Activated CD8-positive, alpha-beta memory T cell treated with anti-CD3 and anti-CD28 coated beads, Interleukin-2, amount 10 ng/mL, durations not matched to agents 7 days and 5 days (primary cell): ENCODE measurements at regions not wholly inside any gene's neighbourhood (a gene's known extent, or its start where the extent isn't known, plus 50 kb on each side); places are given as distances from the start of the nearest gene placed in this dataset.

Experiments used
- ATAC-seq: fragments of 150-1000 bp; cut with Tn5 transposase; one replicate; pipeline ENCODE4 v1.10.0; 2021; ENCODE audit warnings: moderate library complexity
- CTCF ChIA-PET: fragments of 350-600 bp; sonication (Branson Sonifier 250); formaldehyde crosslinking; loops from one replicate; lab custom pipeline; 2021; ENCODE audit warnings: antibody characterized with exemption; lab: Charles Lee
- DNase-seq: peaks from one replicate; pipeline ENCODE4 v3.0.0-alpha.2; 2020
- H3K27ac Mint-ChIP-seq: one replicate; pipeline ENCODE4 v1.8.0; 2021; ENCODE audit warnings: mild to moderate bottlenecking, mixed read lengths
- H3K27me3 Mint-ChIP-seq: one replicate; pipeline ENCODE4 v1.8.0; 2021; ENCODE audit warnings: mixed read lengths
- H3K36me3 Mint-ChIP-seq: one replicate; pipeline ENCODE4 v1.8.0; 2021; ENCODE audit warnings: mild to moderate bottlenecking, mixed read lengths
- H3K4me1 Mint-ChIP-seq: one replicate; pipeline ENCODE4 v1.8.0; 2021; ENCODE audit warnings: mixed read lengths
- H3K4me3 Mint-ChIP-seq: one replicate; pipeline ENCODE4 v1.8.0; 2021; ENCODE audit warnings: mild to moderate bottlenecking, moderate library complexity, mixed read lengths
- H3K9me3 Mint-ChIP-seq: one replicate; pipeline ENCODE4 v1.8.0; 2022; ENCODE audit warnings: low read depth, mixed read lengths

GRCh38 chrX:129239371-129239770 is 283.9 kb downstream of the SMARCA1 start:
- DNase-seq, result no peak
- no peaks in the 10 kb centered on the region for H3K27me3 Mint-ChIP-seq
- H3K4me1 Mint-ChIP-seq, result no peaks in the 10 kb centered on the region
- no peak for ATAC-seq
- H3K9me3 Mint-ChIP-seq, result no peaks in the 10 kb centered on the region
- CTCF ChIA-PET, result no interaction called here
- no peak overlapping the region for H3K4me3 Mint-ChIP-seq
- H3K27ac Mint-ChIP-seq, result no peak overlapping the region
- no peaks in the 10 kb centered on the region for H3K36me3 Mint-ChIP-seq

GRCh38 chrX:129238011-129238410 is 285.3 kb downstream of the SMARCA1 start:
- no peak overlapping the region for H3K27ac Mint-ChIP-seq
- ATAC-seq (no peak), DNase-seq (no peak)
- no peak overlapping the region for H3K4me3 Mint-ChIP-seq
- H3K9me3 Mint-ChIP-seq, result no peaks in the 10 kb centered on the region
- CTCF ChIA-PET, result no interaction called here
- H3K27me3 Mint-ChIP-seq, result no peaks in the 10 kb centered on the region
- H3K36me3 Mint-ChIP-seq, result no peaks in the 10 kb centered on the region
- no peaks in the 10 kb centered on the region for H3K4me1 Mint-ChIP-seq

GRCh38 chrX:129235903-129236302 is 287.4 kb downstream of the SMARCA1 start:
- ATAC-seq (no peak), DNase-seq (no peak)
- Mint-ChIP-seq H3K27ac (no peak overlapping the region), H3K36me3 (no peaks in the 10 kb centered on the region), H3K27me3 (no peaks in the 10 kb centered on the region), H3K4me3 (no peak overlapping the region), H3K9me3 (no peaks in the 10 kb centered on the region), H3K4me1 (no peaks in the 10 kb centered on the region)
- CTCF ChIA-PET, result no interaction called here

- DNase-seq (no peak), ATAC-seq (no peak)
- Mint-ChIP-seq H3K4me1 (no peaks in the 10 kb centered on the region), H3K4me3 (no peak overlapping the region), H3K36me3 (no peaks in the 10 kb centered on the region), H3K9me3 (no peaks in the 10 kb centered on the region), H3K27me3 (no peaks in the 10 kb centered on the region), H3K27ac (no peak overlapping the region)
- CTCF ChIA-PET, result no interaction called here
Measured at GRCh38 chrX:129233786-129234185, 289.5 kb downstream of the SMARCA1 start.

GRCh38 chrX:129230850-129231512 is 292.3 kb downstream of the SMARCA1 start:
- Mint-ChIP-seq H3K4me3 (no peak overlapping the region), H3K27me3 (no peaks in the 10 kb centered on the region), H3K36me3 (no peaks in the 10 kb centered on the region), H3K27ac (no peak overlapping the region), H3K4me1 (no peaks in the 10 kb centered on the region), H3K9me3 (no peaks in the 10 kb centered on the region)
- CTCF ChIA-PET, result no interaction called here
- no peak for ATAC-seq
- DNase-seq, result no peak

- ATAC-seq, result no peak
- CTCF ChIA-PET, result no interaction called here
- DNase-seq, result no peak
Measured at GRCh38 chrX:129230168-129230567, 293.1 kb downstream of the SMARCA1 start.

GRCh38 chrX:129227366-129227765 is 295.9 kb downstream of the SMARCA1 start:
- no peaks in the 10 kb centered on the region for H3K9me3 Mint-ChIP-seq
- H3K4me1 Mint-ChIP-seq, result no peaks in the 10 kb centered on the region
- CTCF ChIA-PET, result no interaction called here
- H3K27me3 Mint-ChIP-seq, result no peaks in the 10 kb centered on the region
- ATAC-seq (no peak), DNase-seq (no peak)
- no peak overlapping the region for H3K4me3 Mint-ChIP-seq
- H3K27ac Mint-ChIP-seq, result no peak overlapping the region
- H3K36me3 Mint-ChIP-seq, result no peaks in the 10 kb centered on the region

More at GRCh38 chrX:129230168-129230567, 293.1 kb downstream of the SMARCA1 start:
- Mint-ChIP-seq H3K27ac (no peak overlapping the region), H3K27me3 (no peaks in the 10 kb centered on the region), H3K4me1 (no peaks in the 10 kb centered on the region), H3K9me3 (no peaks in the 10 kb centered on the region), H3K36me3 (no peaks in the 10 kb centered on the region), H3K4me3 (no peak overlapping the region)

GRCh38 chrX:129193357-129193756 is 329.9 kb downstream of the SMARCA1 start:
- Mint-ChIP-seq H3K9me3 (no peaks in the 10 kb centered on the region), H3K4me1 (no peaks in the 10 kb centered on the region), H3K27me3 (no peaks in the 10 kb centered on the region), H3K36me3 (no peaks in the 10 kb centered on the region), H3K4me3 (no peak overlapping the region), H3K27ac (no peak overlapping the region)
- CTCF ChIA-PET, result no interaction called here
- ATAC-seq (no peak), DNase-seq (no peak)

GRCh38 chrX:129188231-129188630 is 335.1 kb downstream of the SMARCA1 start:
- no peak overlapping the region for H3K27ac Mint-ChIP-seq
- CTCF ChIA-PET, result no interaction called here
- no peaks in the 10 kb centered on the region for H3K36me3 Mint-ChIP-seq
- H3K4me1 Mint-ChIP-seq, result no peaks in the 10 kb centered on the region
- no peaks in the 10 kb centered on the region for H3K27me3 Mint-ChIP-seq
- no peak for DNase-seq
- no peaks in the 10 kb centered on the region for H3K9me3 Mint-ChIP-seq
- no peak for ATAC-seq
- no peak overlapping the region for H3K4me3 Mint-ChIP-seq

- CTCF ChIA-PET, result no interaction called here
- no peak for ATAC-seq
- Mint-ChIP-seq H3K4me3 (no peak overlapping the region), H3K4me1 (no peaks in the 10 kb centered on the region), H3K36me3 (no peaks in the 10 kb centered on the region), H3K27me3 (no peaks in the 10 kb centered on the region), H3K27ac (no peak overlapping the region), H3K9me3 (no peaks in the 10 kb centered on the region)
- no peak for DNase-seq
Measured at GRCh38 chrX:129176710-129177109, 346.6 kb downstream of the SMARCA1 start.

GRCh38 chrX:129161108-129161507 is 362.2 kb downstream of the SMARCA1 start:
- H3K27me3 Mint-ChIP-seq, result no peaks in the 10 kb centered on the region
- H3K27ac Mint-ChIP-seq, result no peak overlapping the region
- no peak overlapping the region for H3K4me3 Mint-ChIP-seq
- no peaks in the 10 kb centered on the region for H3K36me3 Mint-ChIP-seq
- H3K9me3 Mint-ChIP-seq, result no peaks in the 10 kb centered on the region
- ATAC-seq (no peak), DNase-seq (no peak)
- H3K4me1 Mint-ChIP-seq, result no peaks in the 10 kb centered on the region
- CTCF ChIA-PET, result no interaction called here

GRCh38 chrX:129158505-129158904 is 364.8 kb downstream of the SMARCA1 start:
- H3K9me3 Mint-ChIP-seq, result no peaks in the 10 kb centered on the region
- no peaks in the 10 kb centered on the region for H3K27me3 Mint-ChIP-seq
- H3K4me3 Mint-ChIP-seq, result no peak overlapping the region
- H3K4me1 Mint-ChIP-seq, result no peaks in the 10 kb centered on the region
- CTCF ChIA-PET, result no interaction called here
- H3K27ac Mint-ChIP-seq, result no peak overlapping the region
- H3K36me3 Mint-ChIP-seq, result no peaks in the 10 kb centered on the region
- ATAC-seq (no peak), DNase-seq (no peak)

- no peak overlapping the region for H3K4me3 Mint-ChIP-seq
- no peaks in the 10 kb centered on the region for H3K27me3 Mint-ChIP-seq
- H3K27ac Mint-ChIP-seq, result no peak overlapping the region
- ATAC-seq (no peak), DNase-seq (no peak)
- H3K4me1 Mint-ChIP-seq, result no peaks in the 10 kb centered on the region
- H3K9me3 Mint-ChIP-seq, result no peaks in the 10 kb centered on the region
- H3K36me3 Mint-ChIP-seq, result no peaks in the 10 kb centered on the region
- CTCF ChIA-PET, result no interaction called here
Measured at GRCh38 chrX:129145840-129146272, 377.4 kb downstream of the SMARCA1 start.

GRCh38 chrX:129145385-129145784 is 377.9 kb downstream of the SMARCA1 start:
- H3K27ac Mint-ChIP-seq, result no peak overlapping the region
- H3K27me3 Mint-ChIP-seq, result no peaks in the 10 kb centered on the region
- CTCF ChIA-PET, result no interaction called here
- no peak for DNase-seq
- no peak for ATAC-seq
- H3K36me3 Mint-ChIP-seq, result no peaks in the 10 kb centered on the region
- H3K9me3 Mint-ChIP-seq, result no peaks in the 10 kb centered on the region
- no peaks in the 10 kb centered on the region for H3K4me1 Mint-ChIP-seq
- H3K4me3 Mint-ChIP-seq, result no peak overlapping the region
